Peyer's patch (tissue), 4 donors: ENCODE measurements at regions not wholly inside any gene's neighbourhood (a gene's known extent, or its start where the extent isn't known, plus 50 kb on each side); places are given as distances from the start of the nearest gene placed in this dataset.

Source experiments
- DNase-seq, 3 donors: peaks; one replicate each; pipeline ENCODE4 v3.0.0-alpha.2; 2017 to 2019
- H3K27ac ChIP-seq, 4 donors: fragments of 200-600 bp; sonication (generic); one replicate each; pipeline ENCODE4 v1.5.1; 2016 to 2019
- H3K27me3 ChIP-seq, 2 donors: fragments of 200-600 bp; sonication (generic); one replicate each; pipeline ENCODE4 v1.5.1; 2019
- H3K36me3 ChIP-seq, 3 donors: fragments of 200-600 bp; sonication (generic); one replicate each; pipeline ENCODE4 v1.5.1; 2016 to 2019
- H3K4me1 ChIP-seq, 4 donors: fragments of 200-600 bp; sonication (generic); one replicate each; pipeline ENCODE4 v1.5.1; 2016 to 2019
- H3K4me3 ChIP-seq, 4 donors: fragments of 200-600 bp; sonication (generic); 1 replicate in 3 of 4; 2 replicates in 1 of 4; pipeline ENCODE4 v1.5.1; 2016 to 2019; ENCODE audit warnings: mild to moderate bottlenecking in 1 of 4
- H3K9me3 ChIP-seq, 4 donors: fragments of 200-600 bp; sonication (generic); one replicate each; pipeline ENCODE4 v1.5.1; 2016 to 2019; ENCODE audit warnings: mild to moderate bottlenecking in 1 of 4
- CTCF ChIP-seq, 6 experiments: fragments of 450-650 bp in 4 of 6; fragments of 200-600 bp in 2 of 6; sonication (generic) in 1 of 6; IDR thresholded peaks; one replicate each; pipeline ENCODE4 v1.5.1; 2017 to 2019; ENCODE audit warnings: antibody characterized with exemption in 6 of 6, mild to moderate bottlenecking in 3 of 6, moderate library complexity in 1 of 6
- POLR2A ChIP-seq, 2 donors: fragments of 450-650 bp; IDR thresholded peaks; one replicate each; pipeline ENCODE4 v1.5.1; 2017; ENCODE audit warnings: antibody characterized with exemption in 2 of 2, mild to moderate bottlenecking in 2 of 2, moderate library complexity in 2 of 2

GRCh38 chr9:26165426-26165825, 487.2 kb upstream of the TUSC1 start:
- no peaks in the 10 kb centered on the region for H3K4me1 ChIP-seq
- no peak for DNase-seq

DNA sequence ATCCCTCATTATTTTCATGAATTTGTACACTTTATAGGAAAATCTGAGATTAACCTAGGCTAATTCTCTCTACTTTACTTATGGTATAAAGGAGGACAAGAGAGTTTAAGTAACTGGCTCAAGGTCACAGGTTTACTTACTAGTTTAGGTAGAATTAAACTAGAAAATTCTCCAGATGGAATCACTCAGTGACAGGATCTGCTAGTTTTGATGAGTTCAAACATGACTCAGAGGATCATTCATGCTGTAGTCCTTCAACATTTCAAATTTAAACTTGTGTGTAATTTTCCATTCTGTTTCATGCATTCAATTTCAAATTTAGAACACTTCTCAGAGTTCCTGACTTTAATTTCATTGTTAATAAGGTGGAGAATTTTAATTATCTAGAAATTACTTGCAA, 485.7 kb upstream of the TUSC1 start:
- Histone ChIP-seq H3K27ac (no peak overlapping the region), H3K27me3 (no peaks in the 10 kb centered on the region), H3K9me3 (no peaks in the 10 kb centered on the region), H3K4me3 (no peak overlapping the region), H3K4me1 (no peaks in the 10 kb centered on the region), H3K36me3 (no peaks in the 10 kb centered on the region)
- DNase-seq: no peak
- TF ChIP-seq POLR2A (IDR thresholded peaks at IDR 0.05) (no peak), CTCF (IDR thresholded peaks at IDR 0.05) (no peak)

More at GRCh38 chr9:26165426-26165825, 487.2 kb upstream of the TUSC1 start:
- TF ChIP-seq POLR2A (IDR thresholded peaks at IDR 0.05) (no peak), CTCF (IDR thresholded peaks at IDR 0.05) (no peak)
- Histone ChIP-seq H3K27ac (no peak overlapping the region), H3K36me3 (no peaks in the 10 kb centered on the region), H3K9me3 (no peaks in the 10 kb centered on the region), H3K4me3 (no peak overlapping the region), H3K27me3 (no peaks in the 10 kb centered on the region)

DNA sequence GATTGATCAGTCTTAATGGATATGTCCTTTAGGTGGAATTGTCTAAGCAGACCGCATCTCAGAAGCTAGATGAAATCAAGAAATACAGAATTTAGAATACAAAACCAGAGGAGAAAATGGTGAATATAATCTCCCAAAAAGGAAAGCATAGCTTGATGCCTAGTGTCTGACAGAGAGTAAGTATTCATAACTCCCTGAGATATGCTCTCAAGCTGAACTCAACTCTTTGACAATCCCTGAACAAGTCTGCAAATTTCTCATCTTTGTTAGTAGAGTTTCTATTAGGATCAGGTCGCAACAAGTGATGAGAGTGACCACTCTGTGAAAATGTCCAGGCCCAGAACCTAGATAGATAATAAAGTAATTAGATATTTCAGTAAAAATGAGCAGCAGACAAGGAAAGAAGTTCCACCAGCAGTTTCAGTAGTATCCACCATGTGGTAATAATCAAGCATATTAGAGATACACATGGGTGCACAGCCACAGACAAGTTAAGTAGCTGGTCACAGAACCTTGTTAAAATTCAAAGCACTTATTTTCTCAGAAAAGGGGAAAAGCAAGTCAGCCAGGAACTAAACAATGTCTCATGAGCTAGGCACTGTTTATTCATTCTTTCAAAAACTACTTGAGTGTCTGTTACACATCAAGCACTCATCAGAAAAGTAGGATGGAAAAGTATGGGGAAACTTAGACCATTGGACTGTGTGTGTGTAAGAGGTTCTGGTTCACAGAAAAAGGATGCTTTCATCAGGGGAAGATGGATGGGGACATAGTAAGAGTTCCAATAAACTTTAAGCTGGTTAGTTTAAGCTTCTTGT, 481.5 kb upstream of the TUSC1 start:
- Histone ChIP-seq H3K4me3 (no peak overlapping the region), H3K4me1 (no peaks in the 10 kb centered on the region), H3K9me3 (no peaks in the 10 kb centered on the region), H3K36me3 (no peaks in the 10 kb centered on the region), H3K27me3 (no peaks in the 10 kb centered on the region), H3K27ac (no peak overlapping the region)
- DNase-seq: no peak
- no peak for TF ChIP-seq CTCF (IDR thresholded peaks at IDR 0.05)
- no peak for TF ChIP-seq POLR2A (IDR thresholded peaks at IDR 0.05)

DNA sequence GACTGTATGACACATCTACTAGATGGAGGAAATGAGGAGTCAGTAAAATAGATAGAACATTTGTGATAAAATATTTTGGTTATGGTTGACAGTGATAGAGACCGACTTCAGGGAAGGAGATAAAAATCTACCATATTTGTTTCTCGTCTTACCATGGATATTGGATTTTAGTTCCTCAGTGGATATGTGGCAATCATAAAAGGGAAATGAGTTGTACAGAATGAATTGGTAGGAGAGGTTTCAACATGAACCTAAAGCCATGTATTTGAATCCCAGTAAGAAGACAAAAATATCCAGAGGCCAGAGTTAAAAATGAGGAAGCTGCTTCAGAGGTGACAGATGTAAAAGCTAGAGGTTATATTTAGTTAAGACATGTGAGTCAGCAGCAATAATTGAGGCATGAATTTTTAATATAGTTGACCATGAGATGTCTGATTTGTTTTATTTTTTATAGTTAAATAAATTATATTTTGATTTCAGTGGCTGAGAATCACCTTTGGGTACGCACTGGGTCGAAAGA, 480.4 kb upstream of the TUSC1 start:
- TF ChIP-seq CTCF (IDR thresholded peaks at IDR 0.05) (no peak), POLR2A (IDR thresholded peaks at IDR 0.05) (no peak)
- no peak for DNase-seq

DNA sequence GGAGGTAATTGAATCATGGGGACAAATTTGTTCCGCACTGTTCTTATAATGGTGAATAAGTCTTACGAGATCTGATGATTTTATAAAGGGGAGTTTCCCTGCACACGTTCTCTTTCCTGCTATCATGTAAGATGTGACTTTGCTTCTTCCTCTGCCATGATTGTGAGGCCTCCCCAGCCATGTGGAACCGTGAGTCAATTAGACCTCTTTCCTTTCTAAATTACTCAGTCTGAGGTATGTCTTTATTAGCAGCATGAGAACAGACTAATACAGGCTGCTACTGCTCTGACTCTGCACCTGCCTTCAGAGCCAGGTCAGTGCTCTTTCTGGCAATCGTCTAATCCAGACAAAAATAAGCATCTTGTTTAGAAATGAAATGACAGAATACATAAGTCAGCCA, 479.2 kb upstream of the TUSC1 start:
- H3K36me3 ChIP-seq: no peaks in the 10 kb centered on the region
- H3K27me3 ChIP-seq: no peaks in the 10 kb centered on the region
- H3K4me3 ChIP-seq: no peak overlapping the region
- no peak for DNase-seq
- H3K4me1 ChIP-seq: no peaks in the 10 kb centered on the region
- TF ChIP-seq CTCF (IDR thresholded peaks at IDR 0.05): no peak
- TF ChIP-seq POLR2A (IDR thresholded peaks at IDR 0.05): no peak
- H3K27ac ChIP-seq: no peak overlapping the region
- no peaks in the 10 kb centered on the region for H3K9me3 ChIP-seq

More for the DNA sequence above, 480.4 kb upstream of the TUSC1 start:
- Histone ChIP-seq H3K36me3 (no peaks in the 10 kb centered on the region), H3K27ac (no peak overlapping the region), H3K4me1 (no peaks in the 10 kb centered on the region), H3K4me3 (no peak overlapping the region), H3K27me3 (no peaks in the 10 kb centered on the region), H3K9me3 (no peaks in the 10 kb centered on the region)
